GM19468 (cell line): ENCODE measurements at regions not wholly inside any gene's neighbourhood (a gene's known extent, or its start where the extent isn't known, plus 50 kb on each side); places are given as distances from the start of the nearest gene placed in this dataset.
"Not testable (repeated sequence)": the region's sequence is repeated elsewhere in the genome, so short reads cannot be mapped to it uniquely, and the experiment has no call there.

Source experiments
- ATAC-seq: cut with Tn5 transposase; IDR thresholded peaks from one replicate; pipeline ENCODE4 v1.9.1; 2021; ENCODE audit warnings: mild to moderate bottlenecking, moderate library complexity, moderate number of reproducible peaks; ENCODE audit not compliant: unreplicated experiment; ENCODE audit errors: extremely low read depth

- ATAC-seq: no peak
These were observed 810.7 kb upstream of the AUTS2 start for GRCh38 chr7:68787566-68787965.

- not testable (repeated sequence) for ATAC-seq
These were observed 809.7 kb upstream of the AUTS2 start for GRCh38 chr7:68788529-68788928.

- ATAC-seq: no peak
These were observed 808.7 kb upstream of the AUTS2 start for GRCh38 chr7:68789597-68789996.

GRCh38 chr7:68792351-68792750, 805.9 kb upstream of the AUTS2 start:
- ATAC-seq: no peak

GRCh38 chr7:68793513-68793912, 804.8 kb upstream of the AUTS2 start:
- no peak for ATAC-seq

GRCh38 chr7:68800316-68800715, 798.0 kb upstream of the AUTS2 start:
- no peak for ATAC-seq

GRCh38 chr7:68805159-68805558, 793.1 kb upstream of the AUTS2 start:
- no peak for ATAC-seq

- no peak for ATAC-seq
These were observed 790.6 kb upstream of the AUTS2 start for GRCh38 chr7:68807666-68808065.

- no peak for ATAC-seq
These were observed 784.7 kb upstream of the AUTS2 start for GRCh38 chr7:68813551-68814080.

GRCh38 chr7:68816491-68816890, 781.8 kb upstream of the AUTS2 start:
- ATAC-seq: no peak

- ATAC-seq: no peak
These were observed 778.0 kb upstream of the AUTS2 start for GRCh38 chr7:68820321-68820720.

GRCh38 chr7:68821846-68822245, 776.4 kb upstream of the AUTS2 start:
- no peak for ATAC-seq

GRCh38 chr7:68823996-68824780, 774.1 kb upstream of the AUTS2 start:
- ATAC-seq: no peak

GRCh38 chr7:68828575-68828974, 769.7 kb upstream of the AUTS2 start:
- ATAC-seq: no peak

- ATAC-seq: no peak
These were observed 764.9 kb upstream of the AUTS2 start for GRCh38 chr7:68833422-68833821.

GRCh38 chr7:68839014-68839413, 759.3 kb upstream of the AUTS2 start:
- ATAC-seq: no peak

GRCh38 chr7:68840991-68841390, 757.3 kb upstream of the AUTS2 start:
- ATAC-seq: no peak

- ATAC-seq: not testable (repeated sequence)
These were observed 754.3 kb upstream of the AUTS2 start for GRCh38 chr7:68843985-68844384.

- no peak for ATAC-seq
These were observed 751.4 kb upstream of the AUTS2 start for GRCh38 chr7:68846811-68847325.

- no peak for ATAC-seq
These were observed 745.0 kb upstream of the AUTS2 start for GRCh38 chr7:68853254-68853653.

- ATAC-seq: no peak
These were observed 740.7 kb upstream of the AUTS2 start for GRCh38 chr7:68857571-68857970.

- no peak for ATAC-seq
These were observed 739.8 kb upstream of the AUTS2 start for GRCh38 chr7:68858497-68858896.
